ENCODE measurements at regions not wholly inside any gene's neighbourhood (a gene's known extent, or its start where the extent isn't known, plus 50 kb on each side); places are given as distances from the start of the nearest gene placed in this dataset.

DNA sequence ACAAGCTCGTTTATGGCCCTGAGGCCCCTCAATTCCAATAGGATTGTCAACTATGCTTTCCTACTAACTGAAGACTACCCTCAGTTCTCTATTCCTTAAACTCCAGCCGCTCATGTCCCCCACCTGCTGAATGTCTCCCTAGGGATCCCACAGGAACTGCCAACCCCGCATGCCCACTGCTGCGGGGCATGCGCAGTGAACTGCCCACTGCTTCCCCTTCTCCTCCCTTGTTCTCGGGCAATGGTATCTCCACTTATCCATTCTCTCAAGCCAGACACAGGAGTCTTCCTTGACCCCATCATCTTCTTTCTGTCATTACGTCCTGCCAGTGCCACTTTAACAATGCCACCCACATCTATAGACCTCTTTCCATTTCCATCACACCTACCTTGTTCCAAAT lies 90.0 kb downstream of the FGF18 start:
- DNase-seq (ENCODE audit: low spot score), result no peak

DNA sequence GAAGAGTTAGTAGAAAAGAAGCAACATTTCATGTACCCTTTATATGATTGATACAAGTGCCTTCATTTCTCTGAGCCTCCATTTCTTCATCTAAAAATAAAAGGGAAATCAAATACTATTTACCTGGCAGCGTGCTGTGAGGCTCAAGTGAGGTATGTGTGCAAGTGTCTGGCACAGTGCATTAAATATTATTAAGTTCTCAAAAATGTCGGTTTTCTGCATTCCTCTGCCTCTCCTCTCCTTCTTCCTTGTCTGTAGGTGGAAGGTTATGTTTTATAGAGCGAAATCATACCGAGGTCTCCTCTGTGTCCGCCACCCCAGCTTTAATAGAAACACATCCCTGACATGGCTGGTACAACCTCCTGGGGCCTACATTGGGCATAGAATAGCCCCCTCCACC lies 93.0 kb downstream of the FGF18 start:
- DNase-seq (ENCODE audit: low spot score), result no peak

DNA sequence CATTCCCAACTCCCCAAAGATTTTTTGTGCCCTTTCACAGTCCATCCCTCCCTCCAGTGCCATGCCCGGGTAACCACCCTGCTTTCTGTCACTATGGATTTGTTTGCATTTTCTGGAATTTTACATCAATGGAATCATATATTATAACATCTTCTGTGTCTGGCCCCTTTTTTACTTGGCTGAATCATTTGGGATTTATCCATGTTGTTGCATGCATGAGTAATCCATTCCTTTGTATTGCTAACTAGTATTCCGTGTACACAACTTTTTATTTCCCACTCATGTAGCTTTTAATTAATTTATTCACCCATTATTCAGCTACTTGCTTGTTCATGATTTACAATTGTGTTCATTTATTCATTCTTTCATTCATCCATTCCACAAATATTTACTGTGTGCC lies 94.1 kb downstream of the FGF18 start:
- DNase-seq (ENCODE audit: low spot score), result no peak

DNA sequence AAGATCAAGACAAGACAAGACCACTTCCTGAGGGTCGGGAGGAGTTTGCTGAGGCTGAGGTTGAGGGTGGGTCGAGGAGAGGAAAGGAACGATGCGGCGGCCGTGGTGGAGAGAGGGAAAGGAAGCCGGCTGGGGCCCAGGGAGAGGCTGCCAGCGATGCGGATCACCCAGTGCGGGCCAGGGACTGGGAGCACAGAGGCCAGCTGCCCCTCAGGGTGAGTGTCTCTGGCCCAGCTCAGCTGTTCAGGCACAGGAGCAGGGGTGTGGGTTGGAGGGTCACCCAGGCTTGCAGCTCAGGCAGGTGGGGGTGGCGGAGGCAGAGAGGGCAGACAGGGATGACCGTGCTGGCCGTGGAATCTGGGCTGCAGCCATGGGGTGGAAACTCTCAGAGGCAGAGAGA lies 99.5 kb downstream of the FGF18 start:
- no peak for DNase-seq (ENCODE audit: low spot score)

DNA sequence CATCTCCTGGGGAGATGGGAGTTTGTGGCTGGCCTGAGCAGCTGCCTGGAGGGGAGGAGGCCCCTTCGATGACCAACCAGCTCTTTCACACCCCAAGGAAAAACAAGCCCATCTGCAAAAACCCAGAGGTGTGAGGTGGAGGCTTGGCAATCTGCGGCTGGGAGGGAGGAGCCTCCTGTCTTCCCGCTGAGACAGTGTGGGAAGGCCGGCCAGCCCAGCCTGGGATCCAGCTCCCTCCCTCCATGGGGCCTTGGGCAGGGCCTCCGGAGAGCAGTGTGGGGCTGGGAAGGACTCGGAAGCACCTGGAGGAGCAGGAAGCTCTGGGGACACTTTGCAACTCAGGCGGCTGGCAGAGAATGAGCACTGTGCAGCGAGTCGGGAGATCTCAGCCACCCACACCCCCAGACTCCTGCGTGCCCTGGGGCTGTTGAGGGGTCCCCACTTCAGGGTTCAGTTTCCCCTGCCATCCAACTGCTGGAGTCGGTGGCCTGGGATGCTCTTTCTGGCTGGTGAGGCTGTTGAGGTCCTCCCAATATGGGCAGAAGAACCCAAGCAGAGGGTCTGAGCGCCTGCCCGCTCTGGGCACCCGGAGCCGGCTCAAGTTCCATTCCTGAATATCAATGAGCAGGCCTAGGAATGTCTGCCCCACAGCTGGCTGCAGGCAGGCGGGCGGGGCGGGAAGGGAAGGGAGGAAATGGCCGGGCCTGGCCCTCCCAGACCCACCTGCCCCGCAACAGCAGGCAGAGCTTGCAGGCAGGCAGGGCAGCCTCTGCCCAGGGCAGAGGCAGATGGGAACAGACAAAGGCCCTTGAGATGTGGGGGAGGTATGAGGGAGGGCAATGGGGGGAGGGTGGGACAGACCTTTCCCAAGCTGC lies 101.1 kb downstream of the FGF18 start:
- DNase-seq (ENCODE audit: low spot score), result peak; percentile 8

DNA sequence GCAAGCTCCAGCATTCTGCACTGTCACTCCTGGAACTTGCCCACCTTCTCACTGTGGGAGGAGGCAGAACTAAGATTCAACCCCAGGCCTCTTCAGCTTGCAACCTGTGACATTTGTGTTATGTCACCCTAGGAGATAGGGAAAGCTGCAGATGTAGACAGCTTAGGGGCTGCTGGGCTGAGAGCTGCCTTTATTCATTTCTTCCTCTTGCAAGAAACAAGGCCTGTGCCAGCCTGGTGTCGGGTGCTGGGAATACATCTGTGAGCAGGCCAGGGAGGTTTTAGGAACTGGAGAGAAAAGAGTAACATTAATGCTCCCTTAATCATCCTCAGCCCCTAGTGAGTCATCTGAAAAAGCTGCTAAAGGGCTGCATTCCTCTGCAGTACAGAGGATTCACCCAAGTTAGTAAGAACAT lies 101.8 kb downstream of the FGF18 start:
- peak; percentile 5 for DNase-seq (ENCODE audit: low spot score)

DNA sequence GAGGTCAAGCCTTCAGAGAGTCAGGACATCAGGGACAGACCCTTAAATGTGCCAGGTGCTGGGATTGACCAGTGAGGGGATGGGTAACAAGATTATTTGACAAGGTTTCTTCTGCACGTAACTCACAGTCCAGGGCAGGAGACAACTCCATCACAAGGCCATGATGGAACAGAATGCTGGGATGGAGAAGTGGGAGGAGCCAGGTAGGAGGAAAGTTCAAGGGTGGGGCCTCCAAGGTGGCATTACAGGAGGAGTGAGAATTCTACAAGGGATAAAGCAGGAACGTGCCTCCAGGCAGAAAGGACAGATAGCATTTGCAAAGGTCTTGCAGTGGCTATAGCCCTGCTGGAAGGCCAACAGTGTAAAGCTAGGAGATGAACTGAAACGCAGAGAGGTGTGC lies 102.2 kb downstream of the FGF18 start:
- peak; percentile 7 for DNase-seq (ENCODE audit: low spot score)

DNA sequence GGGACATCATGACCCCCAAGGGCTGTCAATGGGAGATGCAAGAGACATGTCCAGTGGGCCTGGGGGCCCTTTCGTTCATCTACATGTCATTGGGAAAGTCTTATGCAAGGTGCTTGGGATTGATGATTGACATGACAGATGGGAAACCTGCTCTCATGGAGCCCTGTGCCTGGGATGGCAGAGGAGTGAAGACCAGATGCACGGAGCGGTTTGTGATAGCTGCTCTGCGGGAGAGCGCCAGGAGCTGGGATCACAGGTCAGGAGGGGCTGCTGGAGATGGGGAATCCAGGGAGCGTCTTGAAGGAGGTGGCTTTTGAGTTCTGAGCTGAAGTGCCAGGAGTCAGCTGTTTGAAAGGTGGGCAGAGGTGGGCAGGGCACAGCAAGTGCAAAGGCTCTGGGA lies 104.3 kb downstream of the FGF18 start:
- no peak for DNase-seq (ENCODE audit: low spot score)

DNA sequence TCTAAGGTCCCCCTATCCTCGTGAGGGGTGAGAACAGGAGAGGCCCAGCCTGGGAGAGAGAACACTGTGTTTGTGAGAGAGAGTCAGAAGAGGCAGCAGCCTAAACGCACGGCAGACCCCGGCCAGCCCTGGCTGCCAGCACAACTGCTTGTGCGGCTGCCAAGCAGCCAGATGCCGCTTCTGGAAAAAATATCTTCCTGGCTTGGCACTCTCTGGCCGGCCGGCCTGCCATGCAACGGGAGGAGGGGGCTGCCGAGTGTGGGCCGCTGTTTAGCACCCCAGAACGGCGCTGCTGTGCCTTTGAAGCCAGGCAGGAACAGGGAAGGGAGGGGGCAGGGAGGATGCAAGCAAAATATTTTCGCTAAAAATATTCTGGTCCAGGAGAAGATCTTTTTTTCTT lies 105.0 kb downstream of the FGF18 start:
- no peak for DNase-seq (ENCODE audit: low spot score)

DNA sequence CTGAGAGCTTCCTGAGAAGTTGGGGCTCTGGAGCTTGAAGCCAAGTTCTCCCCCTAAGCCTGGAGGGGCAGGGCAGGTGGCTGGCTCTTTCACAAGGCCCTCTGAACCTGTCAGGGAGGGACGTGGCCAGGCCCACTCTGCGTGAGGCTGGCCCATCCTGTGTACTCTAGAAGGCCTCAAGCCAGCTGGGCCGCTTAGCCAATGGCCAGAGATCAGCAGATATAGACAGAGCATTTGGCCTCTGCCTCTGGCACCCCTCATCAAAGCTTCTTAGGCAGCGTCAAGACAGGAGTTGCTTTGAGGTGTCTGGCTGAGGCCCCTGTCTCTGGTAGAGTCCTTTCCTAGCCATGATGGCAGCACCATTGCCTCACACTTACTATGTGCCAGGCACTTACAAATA lies 105.6 kb downstream of the FGF18 start:
- no peak for DNase-seq (ENCODE audit: low spot score)

DNA sequence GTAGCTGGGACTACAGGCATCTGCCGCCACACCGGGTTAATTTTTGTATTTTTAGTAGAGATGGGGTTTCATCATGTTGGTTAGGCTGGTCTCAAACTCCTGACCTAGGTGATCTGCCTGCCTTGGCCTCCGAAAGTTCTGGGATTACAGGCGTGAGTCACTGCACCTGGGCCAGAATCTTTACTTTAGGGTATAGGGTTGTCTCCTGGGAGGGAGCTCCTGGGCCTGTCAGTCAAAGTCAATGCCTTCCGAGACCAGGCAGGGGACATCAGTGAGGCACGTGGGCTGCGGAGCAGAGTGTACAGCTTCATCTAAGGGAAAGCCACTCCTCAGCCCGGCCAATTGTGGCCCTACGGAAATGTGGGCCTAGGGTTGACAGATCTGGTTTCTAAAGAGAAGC lies 108.6 kb downstream of the FGF18 start:
- DNase-seq (ENCODE audit: low spot score), result no peak

DNA sequence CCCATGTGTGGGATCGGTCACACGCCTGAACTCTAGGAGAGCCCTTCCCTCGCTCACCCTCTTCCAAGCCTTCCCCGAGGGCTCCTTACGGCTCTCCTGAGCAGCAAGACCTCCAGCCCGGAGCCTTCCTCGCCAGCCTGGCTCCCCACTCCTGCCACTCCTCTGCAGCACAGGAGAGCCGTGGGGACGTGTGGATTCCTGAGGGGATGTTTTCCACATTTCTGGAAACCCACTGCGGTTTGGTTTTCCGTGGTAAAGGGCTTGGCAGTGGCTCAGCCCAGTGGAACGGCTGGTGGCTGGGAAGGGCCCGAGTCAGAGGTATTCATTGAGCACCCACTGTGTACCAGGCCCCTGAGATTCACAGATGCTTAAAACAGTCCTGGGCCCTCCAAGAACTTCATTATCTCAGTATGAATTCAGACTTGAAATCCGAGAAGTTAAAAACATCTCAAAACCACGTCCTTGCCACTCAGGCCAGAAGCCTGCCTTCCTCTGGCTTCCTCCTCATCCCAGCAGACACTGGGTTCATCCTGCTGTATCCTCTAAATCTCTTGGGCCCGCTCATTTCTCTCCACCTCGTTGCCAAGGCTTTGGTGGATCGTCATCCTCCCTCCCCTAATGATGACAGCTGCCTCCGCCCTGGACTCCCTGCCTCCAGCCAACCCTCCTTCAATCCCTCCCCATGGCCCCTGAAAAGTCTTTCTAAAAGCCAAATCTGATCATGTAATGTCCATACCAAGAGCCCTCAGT lies 109.6 kb downstream of the FGF18 start:
- no peak for DNase-seq (ENCODE audit: low spot score)

DNA sequence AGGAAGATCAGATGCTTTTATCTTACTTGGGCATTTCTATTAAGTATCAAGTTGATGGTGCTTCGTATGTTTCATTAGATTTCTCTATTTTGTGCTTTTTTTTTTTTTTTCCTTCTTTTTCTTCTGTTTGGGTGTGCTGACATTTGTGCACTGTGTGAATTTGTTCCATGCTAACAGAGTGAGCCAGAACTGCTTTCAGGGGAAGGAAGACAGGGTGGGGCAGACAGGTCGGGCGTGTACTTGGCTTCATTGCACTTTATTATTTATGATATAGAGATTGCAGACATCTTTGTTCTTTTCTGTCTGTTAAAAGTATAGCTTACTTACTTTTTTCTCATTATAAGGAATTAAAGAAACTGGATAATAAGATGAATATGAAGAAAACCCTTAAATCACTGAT lies 112.2 kb downstream of the FGF18 start:
- DNase-seq (ENCODE audit: low spot score), result no peak

DNA sequence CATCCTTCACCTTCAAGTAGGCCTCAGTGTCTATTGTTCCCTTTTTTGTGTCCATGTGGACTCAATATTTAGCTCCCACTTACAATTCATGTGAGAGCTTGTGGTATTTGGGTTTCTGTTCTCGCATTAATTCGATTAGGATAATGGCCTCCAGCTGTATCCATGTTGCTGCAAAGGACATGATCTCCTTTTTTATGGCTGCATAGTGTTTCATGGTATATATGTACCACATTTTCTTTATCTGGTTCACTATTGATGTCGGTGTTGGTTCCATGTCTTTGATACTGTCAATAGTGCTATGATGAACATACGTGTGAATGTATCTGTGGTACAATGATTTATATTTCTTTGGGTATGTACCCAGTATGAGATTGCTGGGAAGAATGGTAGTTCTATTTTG lies 113.7 kb downstream of the FGF18 start:
- no peak for DNase-seq (ENCODE audit: low spot score)

DNA sequence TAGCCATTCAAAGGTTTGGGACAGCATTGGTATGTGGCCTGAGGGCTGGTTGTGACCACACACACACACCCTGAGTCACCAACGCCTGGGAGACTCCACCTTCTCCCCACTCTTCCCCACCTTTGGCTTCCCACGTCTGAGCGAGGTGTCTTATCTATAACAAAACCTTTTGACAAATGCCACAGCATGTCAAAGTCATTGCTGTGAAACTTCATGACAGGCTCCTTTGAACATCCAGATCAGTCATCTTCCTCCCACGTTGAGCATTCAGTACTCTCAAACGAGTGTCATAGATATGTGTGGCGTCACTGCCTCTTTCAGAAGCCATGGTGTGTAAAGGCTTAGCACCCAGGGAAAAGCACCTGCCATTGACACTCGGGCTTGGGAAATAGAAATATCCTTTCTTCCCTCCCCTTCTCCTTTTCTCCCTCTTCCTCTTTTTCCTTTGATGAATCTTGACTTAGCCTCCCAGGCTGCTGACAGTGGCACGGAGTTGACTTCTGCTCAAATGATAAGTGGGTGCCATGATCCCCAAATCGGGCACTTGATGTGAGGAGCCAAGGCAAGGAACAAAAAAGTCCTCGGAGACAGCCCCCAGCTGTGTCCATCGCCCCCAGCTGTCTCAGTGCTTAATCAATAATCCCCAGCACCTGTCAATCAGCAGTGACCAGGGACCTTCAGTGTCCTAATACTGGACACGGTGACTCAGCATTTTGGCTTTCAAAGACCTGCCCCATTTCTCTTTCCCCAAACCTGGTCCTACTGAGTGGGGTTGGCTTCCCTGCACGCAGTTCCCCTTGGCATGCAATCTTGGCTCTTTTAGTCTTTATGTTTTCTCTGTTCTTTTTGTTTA lies 114.8 kb downstream of the FGF18 start:
- DNase-seq (ENCODE audit: low spot score), result no peak

DNA sequence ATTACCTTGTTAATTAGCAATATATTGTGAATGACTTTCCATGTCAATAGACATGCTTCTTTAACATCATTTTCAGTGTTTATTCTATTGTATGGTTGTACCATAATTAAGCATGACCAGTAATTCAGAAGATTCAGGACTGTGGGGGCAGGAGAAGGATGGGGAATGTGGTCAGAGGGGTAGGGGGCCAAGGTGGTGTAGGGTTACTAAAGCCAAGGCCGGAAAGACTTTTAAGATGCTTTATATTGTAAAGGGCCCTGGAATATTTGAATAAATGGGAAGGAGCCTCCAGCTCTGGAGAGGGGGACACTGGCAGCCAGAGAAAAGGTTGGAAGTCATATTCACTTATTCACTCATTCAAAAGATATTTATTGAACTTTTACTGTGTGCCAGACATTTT lies 115.7 kb downstream of the FGF18 start:
- DNase-seq (ENCODE audit: low spot score), result no peak

DNA sequence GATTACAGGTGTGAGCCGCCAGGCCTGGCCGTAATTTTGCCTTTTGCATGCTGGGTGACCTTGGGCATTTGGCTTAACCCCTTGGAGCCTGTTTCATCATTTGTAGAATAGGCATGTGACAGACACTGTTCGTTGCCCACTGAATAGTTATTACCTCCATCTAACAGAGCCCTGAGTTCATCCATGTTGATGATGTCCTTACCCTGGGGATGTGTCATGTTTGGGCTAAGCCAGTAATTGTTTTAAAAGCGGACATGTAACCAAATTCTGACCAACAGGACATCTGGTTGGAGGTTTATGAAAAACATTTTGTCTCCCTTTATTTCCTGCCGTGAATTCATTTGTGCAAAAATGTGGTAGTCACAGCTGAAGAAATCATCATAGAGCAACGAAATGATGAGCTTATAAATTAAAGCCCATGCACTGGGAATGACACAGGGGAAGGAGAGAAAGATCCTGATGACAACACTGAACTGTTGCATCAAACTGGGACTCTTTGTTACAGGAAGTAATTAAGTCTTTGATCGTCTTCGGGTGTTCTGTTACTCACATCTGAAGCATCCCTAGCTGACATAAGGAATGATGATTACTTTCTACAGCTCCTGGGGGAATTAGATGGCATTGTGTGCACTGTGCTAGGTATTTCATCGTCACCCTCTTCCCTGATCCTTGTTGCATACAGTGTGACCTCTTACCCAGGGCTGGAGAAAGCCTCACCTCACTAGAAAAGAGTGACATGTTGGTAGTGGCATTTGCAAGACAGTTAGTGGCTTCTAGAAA lies 117.8 kb downstream of the FGF18 start:
- no peak for DNase-seq (ENCODE audit: low spot score)

DNA sequence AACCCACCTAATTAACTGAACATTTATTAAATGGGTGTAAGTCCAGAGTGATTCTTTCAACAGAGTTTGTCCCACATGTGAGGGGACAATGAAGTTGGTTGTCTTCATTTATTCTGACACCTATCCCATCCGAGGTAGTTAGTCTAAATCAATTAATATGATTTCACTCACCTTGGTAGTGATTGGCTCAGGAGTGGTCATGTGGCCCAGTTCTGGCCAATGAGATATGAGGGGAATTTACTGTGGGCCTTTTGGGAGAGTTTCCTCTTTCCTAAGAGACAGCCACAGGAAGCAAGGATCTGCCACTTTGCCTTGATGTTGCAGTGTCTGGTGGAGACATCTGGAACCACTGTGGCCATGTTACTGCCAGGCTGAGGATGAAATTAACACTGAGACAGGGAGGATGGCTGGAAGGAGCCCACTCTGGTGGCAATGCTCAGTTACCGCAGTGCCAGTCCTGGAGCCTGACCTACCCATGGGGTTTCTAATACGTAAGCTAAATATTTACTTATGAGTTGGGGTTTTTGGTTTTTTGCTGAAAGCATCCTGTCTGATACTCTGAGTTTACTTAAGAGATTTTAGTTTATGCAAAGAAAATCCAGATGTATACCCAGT lies 118.6 kb downstream of the FGF18 start:
- DNase-seq (ENCODE audit: low spot score), result no peak

DNA sequence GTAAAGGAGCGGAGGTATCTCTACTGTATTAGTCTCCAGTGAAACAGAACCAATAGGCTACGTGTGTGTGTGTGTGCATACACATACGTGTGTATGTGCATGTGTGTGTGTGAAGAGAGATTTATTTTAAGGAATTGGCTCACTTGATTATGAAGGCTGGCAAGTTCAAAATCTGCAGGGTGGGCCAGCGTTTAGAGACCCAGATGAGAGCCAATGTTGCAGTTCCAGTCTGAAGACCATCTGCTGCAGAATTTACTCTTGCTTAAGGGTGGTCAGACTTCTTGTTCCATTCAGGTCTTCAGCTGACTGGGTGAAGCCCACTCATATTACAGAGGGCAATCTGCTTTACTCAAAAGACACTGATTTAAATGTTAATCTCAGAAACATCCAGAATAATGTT lies 119.2 kb downstream of the FGF18 start:
- DNase-seq (ENCODE audit: low spot score), result no peak

DNA sequence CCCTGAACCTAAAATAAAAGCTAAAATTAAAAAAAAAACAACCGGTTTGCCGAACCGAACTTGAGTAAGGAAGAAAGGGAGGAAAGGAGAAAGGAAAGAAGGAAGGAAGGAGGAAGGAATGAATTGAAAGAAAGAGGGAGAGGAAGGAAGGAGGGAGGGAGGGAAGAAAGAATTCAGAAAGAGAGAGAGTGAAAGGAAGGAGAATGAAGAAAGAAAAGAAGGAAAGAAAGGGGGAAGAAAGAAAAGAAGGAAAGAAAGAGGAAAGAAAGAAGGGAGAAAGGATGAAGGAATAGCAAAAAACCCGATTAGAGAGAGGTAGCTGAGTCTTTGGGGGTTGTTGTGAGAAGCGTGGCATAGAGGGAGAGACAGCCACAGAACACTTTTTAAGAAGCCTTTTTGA lies 121.4 kb downstream of the FGF18 start:
- no peak for DNase-seq (ENCODE audit: low spot score)

DNA sequence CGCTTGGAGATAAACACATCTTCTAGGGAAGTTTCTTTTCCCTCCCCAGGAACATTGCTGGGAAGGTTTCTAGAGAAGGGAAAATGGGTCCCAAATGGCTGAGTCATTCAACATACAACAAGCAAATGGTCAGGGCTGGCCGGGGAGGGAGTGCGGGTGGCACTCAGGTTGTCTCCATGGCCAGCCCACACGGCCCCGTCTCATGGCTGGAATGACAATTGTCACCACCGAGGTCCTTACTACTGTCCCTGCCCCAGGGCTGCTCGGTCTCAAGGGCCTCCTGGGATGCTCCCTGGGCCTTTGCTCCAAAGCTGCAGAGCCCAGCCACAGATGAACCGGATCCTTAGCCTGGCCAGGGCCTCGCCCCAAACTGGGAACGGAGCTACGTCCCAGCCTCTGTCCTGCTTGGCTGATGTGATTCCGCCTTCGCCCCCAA lies 121.9 kb downstream of the FGF18 start:
- no peak for DNase-seq (ENCODE audit: low spot score)

Data from HT-29 (cell line).